Neutrophil (primary cell): ENCODE measurements at regions not wholly inside any gene's neighbourhood (a gene's known extent, or its start where the extent isn't known, plus 50 kb on each side); places are given as distances from the start of the nearest gene placed in this dataset.

Source experiments
- H3K27ac ChIP-seq: fragments of 200-600 bp; sonication (generic); 2 replicates; pipeline ENCODE4 v1.5.1; 2016; ENCODE audit warnings: mild to moderate bottlenecking, moderate library complexity
- H3K27me3 ChIP-seq: fragments of 200-600 bp; sonication (generic); 2 replicates; pipeline ENCODE4 v1.6.0; 2016; ENCODE audit warnings: mild to moderate bottlenecking
- H3K36me3 ChIP-seq: fragments of 200-600 bp; sonication (generic); 2 replicates; pipeline ENCODE4 v1.5.1; 2017
- H3K4me1 ChIP-seq, 2 experiments: fragments of 200-600 bp in 1 of 2; sonication (generic) in 1 of 2; 1 replicate in 1 of 2; 2 replicates in 1 of 2; pipeline versions ENCODE4 v1.5.1 to v1.6.1; 2013 to 2016; ENCODE audit warnings: low read depth in 1 of 2, low read length in 1 of 2, mild to moderate bottlenecking in 1 of 2, moderate library complexity in 1 of 2; ENCODE audit not compliant: control insufficient read depth in 1 of 2, insufficient read depth in 1 of 2
- H3K4me3 ChIP-seq, 2 experiments: fragments of 200-600 bp in 1 of 2; sonication (generic) in 1 of 2; 1 replicate in 1 of 2; 2 replicates in 1 of 2; pipeline ENCODE4 v1.5.1; 2013 to 2016; ENCODE audit warnings: low read depth in 1 of 2, low read length in 1 of 2, mild to moderate bottlenecking in 1 of 2, moderate library complexity in 1 of 2
- H3K9me3 ChIP-seq: fragments of 200-600 bp; sonication (generic); 2 replicates; pipeline ENCODE4 v1.5.1; 2016
- TF ChIP-seq, protein P1 (sequence below): fragments of 200-600 bp; sonication (generic); IDR thresholded peaks from 2 replicates; pipeline ENCODE4 v1.5.1; 2016; ENCODE audit warnings: antibody characterized with exemption

- Histone ChIP-seq H3K27ac (no peak overlapping the region), H3K4me3 (no peak overlapping the region), H3K27me3 (no peaks in the 10 kb centered on the region), H3K9me3 (no peaks in the 10 kb centered on the region), H3K4me1 (no peaks in the 10 kb centered on the region), H3K36me3 (no peaks in the 10 kb centered on the region)
- TF ChIP-seq, protein P1, sequence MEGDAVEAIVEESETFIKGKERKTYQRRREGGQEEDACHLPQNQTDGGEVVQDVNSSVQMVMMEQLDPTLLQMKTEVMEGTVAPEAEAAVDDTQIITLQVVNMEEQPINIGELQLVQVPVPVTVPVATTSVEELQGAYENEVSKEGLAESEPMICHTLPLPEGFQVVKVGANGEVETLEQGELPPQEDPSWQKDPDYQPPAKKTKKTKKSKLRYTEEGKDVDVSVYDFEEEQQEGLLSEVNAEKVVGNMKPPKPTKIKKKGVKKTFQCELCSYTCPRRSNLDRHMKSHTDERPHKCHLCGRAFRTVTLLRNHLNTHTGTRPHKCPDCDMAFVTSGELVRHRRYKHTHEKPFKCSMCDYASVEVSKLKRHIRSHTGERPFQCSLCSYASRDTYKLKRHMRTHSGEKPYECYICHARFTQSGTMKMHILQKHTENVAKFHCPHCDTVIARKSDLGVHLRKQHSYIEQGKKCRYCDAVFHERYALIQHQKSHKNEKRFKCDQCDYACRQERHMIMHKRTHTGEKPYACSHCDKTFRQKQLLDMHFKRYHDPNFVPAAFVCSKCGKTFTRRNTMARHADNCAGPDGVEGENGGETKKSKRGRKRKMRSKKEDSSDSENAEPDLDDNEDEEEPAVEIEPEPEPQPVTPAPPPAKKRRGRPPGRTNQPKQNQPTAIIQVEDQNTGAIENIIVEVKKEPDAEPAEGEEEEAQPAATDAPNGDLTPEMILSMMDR = no peak
Observed at GRCh38 chr9:75700252-75700640, 190.2 kb upstream of the PCSK5 start.

DNA sequence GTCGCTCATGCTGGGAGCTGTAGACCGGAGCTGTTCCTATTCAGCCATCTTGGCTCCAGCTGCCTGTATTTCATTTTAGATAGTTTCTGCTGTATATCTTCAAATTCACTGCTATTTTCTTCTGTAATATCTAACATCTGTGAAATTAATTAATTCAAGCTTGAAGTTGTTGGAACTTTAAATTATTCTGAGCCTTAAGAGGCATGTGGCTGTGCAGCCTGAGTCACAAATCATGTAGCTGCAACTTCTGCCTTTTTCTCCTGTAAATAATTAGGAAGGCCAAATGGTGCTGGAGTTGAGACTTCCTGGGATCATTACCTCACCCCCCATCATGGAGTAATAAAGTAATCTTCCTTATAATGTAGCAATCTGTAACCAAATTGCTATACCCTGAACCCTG lies 183.3 kb upstream of the PCSK5 start:
- H3K9me3 ChIP-seq = no peaks in the 10 kb centered on the region
- H3K4me1 ChIP-seq = no peaks in the 10 kb centered on the region
- no peak overlapping the region for H3K27ac ChIP-seq
- H3K4me3 ChIP-seq = no peak overlapping the region
- TF ChIP-seq, protein P1 = no peak
- H3K36me3 ChIP-seq = no peaks in the 10 kb centered on the region
- no peaks in the 10 kb centered on the region for H3K27me3 ChIP-seq

- Histone ChIP-seq H3K27ac (no peak overlapping the region), H3K4me1 (no peaks in the 10 kb centered on the region), H3K9me3 (no peaks in the 10 kb centered on the region), H3K4me3 (no peak overlapping the region), H3K27me3 (no peaks in the 10 kb centered on the region), H3K36me3 (no peaks in the 10 kb centered on the region)
- TF ChIP-seq, protein P1 = no peak
Observed at GRCh38 chr9:75709698-75710097, 180.8 kb upstream of the PCSK5 start.

- no peaks in the 10 kb centered on the region for H3K36me3 ChIP-seq
- no peak overlapping the region for H3K4me3 ChIP-seq
- no peaks in the 10 kb centered on the region for H3K9me3 ChIP-seq
- H3K4me1 ChIP-seq = no peaks in the 10 kb centered on the region
- H3K27ac ChIP-seq = no peak overlapping the region
- no peaks in the 10 kb centered on the region for H3K27me3 ChIP-seq
- TF ChIP-seq, protein P1 = no peak
Observed at GRCh38 chr9:75712700-75713099, 177.8 kb upstream of the PCSK5 start.

DNA sequence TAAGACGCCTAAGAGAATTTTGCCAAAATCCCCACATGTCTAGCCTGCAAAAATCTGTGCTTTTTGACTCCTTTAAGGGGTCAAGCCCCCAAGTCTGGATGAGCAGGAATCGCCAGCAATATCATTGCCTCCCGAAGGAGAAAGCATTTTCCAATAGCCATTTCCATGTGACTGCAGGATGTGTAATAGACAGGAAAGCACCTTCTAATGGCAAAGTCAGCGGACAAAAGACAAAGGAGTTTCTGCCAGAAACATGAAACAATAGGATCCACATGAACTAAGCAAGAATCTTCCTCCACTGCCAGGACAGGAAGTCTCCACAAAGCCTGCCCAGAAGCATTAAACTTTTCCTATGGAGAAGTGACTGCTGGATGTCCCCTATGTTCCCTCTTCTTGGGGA lies 177.1 kb upstream of the PCSK5 start:
- Histone ChIP-seq H3K4me3 (no peak overlapping the region), H3K4me1 (no peaks in the 10 kb centered on the region), H3K9me3 (no peaks in the 10 kb centered on the region), H3K27me3 (no peaks in the 10 kb centered on the region), H3K36me3 (no peaks in the 10 kb centered on the region), H3K27ac (no peak overlapping the region)
- TF ChIP-seq, protein P1 = no peak

DNA sequence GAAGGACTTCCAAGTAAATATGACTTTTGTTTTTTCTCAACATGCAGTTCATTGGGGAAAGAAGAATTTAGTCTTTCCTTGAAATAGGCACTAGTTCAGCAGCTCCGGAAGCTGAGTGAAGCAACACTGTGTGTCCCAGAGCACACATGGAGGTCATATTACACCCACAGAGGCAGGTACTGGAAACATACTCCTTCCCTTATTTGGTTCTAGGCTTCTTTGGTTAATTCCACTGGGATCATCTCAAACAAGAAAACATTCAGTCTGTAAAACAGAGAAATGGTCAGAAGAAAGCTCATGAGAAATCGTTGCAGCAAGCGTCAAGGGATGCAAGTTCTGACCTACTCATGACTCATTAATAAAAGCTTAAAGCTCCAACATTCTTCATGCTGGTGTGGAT lies 175.1 kb upstream of the PCSK5 start:
- Histone ChIP-seq H3K36me3 (no peaks in the 10 kb centered on the region), H3K4me3 (no peak overlapping the region), H3K27ac (no peak overlapping the region), H3K9me3 (no peaks in the 10 kb centered on the region), H3K27me3 (no peaks in the 10 kb centered on the region), H3K4me1 (no peaks in the 10 kb centered on the region)
- TF ChIP-seq, protein P1 = no peak
